OCI-LY7 (cell line): ENCODE measurements at regions not wholly inside any gene's neighbourhood (a gene's known extent, or its start where the extent isn't known, plus 50 kb on each side); places are given as distances from the start of the nearest gene placed in this dataset.

Source experiments
- BruUV-seq: library from RNA; stranded (reverse); fragments of 400-500 nt; replicated peaks from 2 replicates; lab custom pipeline; 2021; lab: Mats Ljungman, UMichigan
- CTCF ChIA-PET: fragments of 300-600 bp; sonication (Branson Sonifier 250); formaldehyde crosslinking; loops from one replicate; lab custom pipeline; 2022; ENCODE audit warnings: antibody characterized with exemption; ENCODE audit not compliant: unreplicated experiment; lab: Charles Lee
- POLR2A ChIA-PET: fragments of 300-600 bp; sonication (Branson Sonifier 250); formaldehyde crosslinking; loops from one replicate; lab custom pipeline; 2022; ENCODE audit warnings: antibody characterized with exemption; lab: Charles Lee
- DNase-seq: peaks from one replicate; pipeline ENCODE4 v3.0.0-alpha.2; 2015; ENCODE audit warnings: low spot score
- H2AFZ ChIP-seq: fragments of 200-600 bp; sonication (generic), shearing (Covaris generic); 2 replicates; pipeline ENCODE4 v1.6.1; 2014; ENCODE audit warnings: mild to moderate bottlenecking, antibody characterized with exemption, low read length, moderate library complexity
- H3K27ac ChIP-seq: fragments of 200-600 bp; sonication (generic); 2 replicates; pipeline ENCODE4 v1.5.1; 2014; ENCODE audit warnings: mixed run types, low read depth, mild to moderate bottlenecking, moderate library complexity, low read length, inconsistent platforms; ENCODE audit not compliant: poor library complexity, severe bottlenecking
- H3K36me3 ChIP-seq: fragments of 200-600 bp; sonication (generic); 2 replicates; pipeline ENCODE4 v1.6.1; 2014; ENCODE audit warnings: mild to moderate bottlenecking, antibody characterized with exemption, low read length, moderate library complexity, mixed read lengths; ENCODE audit not compliant: insufficient read depth
- H3K4me1 ChIP-seq: fragments of 200-600 bp; sonication (generic); 2 replicates; pipeline ENCODE4 v1.5.1; 2014; ENCODE audit warnings: mild to moderate bottlenecking, low read length; ENCODE audit not compliant: insufficient read depth, poor library complexity, severe bottlenecking
- H3K4me2 ChIP-seq: fragments of 200-600 bp; sonication (generic); 2 replicates; pipeline ENCODE4 v1.6.1; 2014; ENCODE audit warnings: mild to moderate bottlenecking, low read length
- H3K4me3 ChIP-seq: fragments of 200-600 bp; sonication (generic); 2 replicates; pipeline ENCODE4 v1.5.1; 2014; ENCODE audit warnings: mild to moderate bottlenecking, low read depth, low read length; ENCODE audit not compliant: poor library complexity, severe bottlenecking
- H3K79me2 ChIP-seq: fragments of 200-600 bp; sonication (generic); 2 replicates; pipeline ENCODE4 v1.6.1; 2016; ENCODE audit warnings: low read depth, mild to moderate bottlenecking, low read length, moderate library complexity, mixed read lengths; ENCODE audit not compliant: insufficient read depth
- H3K9me2 ChIP-seq: fragments of 200-600 bp; sonication (generic); 2 replicates; pipeline ENCODE4 v1.6.1; 2016; ENCODE audit warnings: mild to moderate bottlenecking, low read length, mixed read lengths; ENCODE audit not compliant: insufficient read depth
- H3K9me3 ChIP-seq: fragments of 200-600 bp; sonication (generic); 2 replicates; pipeline ENCODE4 v1.6.1; 2014; ENCODE audit warnings: mild to moderate bottlenecking, mixed run types, low read length, mixed read lengths
- H4K20me1 ChIP-seq: fragments of 200-600 bp; sonication (generic); 2 replicates; pipeline ENCODE4 v1.6.1; 2014; ENCODE audit warnings: mild to moderate bottlenecking, antibody characterized with exemption, low read length, moderate library complexity, mixed read lengths; ENCODE audit not compliant: insufficient read depth
- CTCF ChIP-seq: fragments of 200-600 bp; sonication (generic); conservative IDR thresholded peaks from 2 replicates; pipeline ENCODE4 v1.5.1; 2014; ENCODE audit warnings: mild to moderate bottlenecking, antibody characterized with exemption, low read length, moderate library complexity, mixed read lengths
- EZH2phosphoT487 ChIP-seq: fragments of 200-600 bp; sonication (generic); IDR thresholded peaks from 2 replicates; pipeline ENCODE4 v1.6.1; 2018; ENCODE audit warnings: low read depth, borderline replicate concordance, mild to moderate bottlenecking, mixed run types, antibody characterized with exemption, low read length, moderate library complexity, mixed read lengths
- intact Hi-C: fragments of 100-400 bp; cut with micrococcal nuclease; formaldehyde crosslinking; loops from one replicate; pipeline ENCODE4 v1.10.0; 2022; ENCODE audit not compliant: unreplicated experiment

DNA sequence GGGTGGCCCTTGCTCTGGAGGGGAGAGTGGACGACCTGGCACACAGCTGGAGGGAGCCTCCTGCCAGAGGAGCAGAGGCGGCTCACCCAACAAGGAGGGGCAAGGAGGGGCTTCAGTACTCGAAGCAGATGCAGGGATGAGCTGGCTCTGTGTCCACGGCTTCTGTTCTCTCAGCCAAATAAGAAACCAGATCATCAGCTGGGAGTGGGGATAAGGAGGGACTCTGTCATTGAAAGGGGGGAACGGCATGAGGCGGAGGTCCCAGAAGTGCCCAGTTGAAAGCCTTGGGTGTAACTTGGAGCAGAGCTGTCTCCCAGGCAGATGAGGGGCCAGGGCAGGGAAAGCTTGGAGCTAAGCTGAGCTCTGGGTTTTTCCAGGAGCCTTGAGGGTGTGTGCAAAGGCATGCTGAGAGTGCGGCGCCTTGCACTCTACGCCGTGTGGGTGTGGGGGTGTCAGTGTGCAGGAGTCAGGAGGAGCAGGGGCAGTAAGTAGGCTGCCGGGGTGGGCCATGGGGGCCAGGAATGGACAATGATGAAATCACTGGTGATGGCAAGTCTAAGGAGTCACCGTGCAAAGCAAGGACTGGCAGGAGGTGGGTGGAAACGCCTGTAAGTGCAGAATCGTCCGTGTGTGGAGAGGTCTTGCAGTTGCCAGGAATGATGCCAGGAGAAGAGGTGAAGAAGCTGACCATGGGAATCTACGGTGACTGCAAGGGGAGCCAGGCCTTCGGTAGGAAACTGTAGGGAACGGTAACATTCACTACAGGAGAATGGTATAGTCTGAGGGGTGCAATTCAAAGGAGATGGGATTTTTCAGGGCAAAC, 85.4 kb upstream of the FOXQ1 start:
- Histone ChIP-seq H3K4me1 (no peaks in the 10 kb centered on the region), H3K27ac (no peak overlapping the region), H3K36me3 (no peaks in the 10 kb centered on the region), H2AFZ (no peak overlapping the region), H3K4me3 (no peak overlapping the region), H4K20me1 (no peaks in the 10 kb centered on the region), H3K79me2 (no peaks in the 10 kb centered on the region), H3K9me3 (no peaks in the 10 kb centered on the region), H3K9me2 (no peaks in the 10 kb centered on the region), H3K4me2 (no peak overlapping the region)
- TF ChIP-seq EZH2phosphoT487: no peak
- TF ChIP-seq CTCF: no peak
- ChIA-PET POLR2A (no interaction called here), CTCF (no interaction called here)
- no TSS peak for BruUV-seq
- intact Hi-C loops: no loop called here
- DNase-seq: no peak

- ChIA-PET POLR2A (no interaction called here), CTCF (no interaction called here)
- H3K4me3 ChIP-seq: no peak overlapping the region
- H3K27ac ChIP-seq: no peak overlapping the region
- DNase-seq: no peak
- intact Hi-C loops: no loop called here
- no peaks in the 10 kb centered on the region for H4K20me1 ChIP-seq
- H3K9me2 ChIP-seq: no peaks in the 10 kb centered on the region
- no peaks in the 10 kb centered on the region for H3K9me3 ChIP-seq
- H3K79me2 ChIP-seq: no peaks in the 10 kb centered on the region
- H3K36me3 ChIP-seq: no peaks in the 10 kb centered on the region
- H3K4me2 ChIP-seq: no peak overlapping the region
- no peaks in the 10 kb centered on the region for H3K4me1 ChIP-seq
- TF ChIP-seq CTCF (no peak), EZH2phosphoT487 (no peak)
- no peak overlapping the region for H2AFZ ChIP-seq
- no TSS peak for BruUV-seq
These were observed 87.4 kb upstream of the FOXQ1 start for GRCh38 chr6:1224514-1224913.
